HepG2 (cell line): ENCODE measurements at regions not wholly inside any gene's neighbourhood (a gene's known extent, or its start where the extent isn't known, plus 50 kb on each side); places are given as distances from the start of the nearest gene placed in this dataset.

Experiments used
- BHLHE40 ChIP-seq: IDR thresholded peaks from 2 replicates; pipeline ENCODE4 v1.6.1; 2011; ENCODE audit warnings: low read length, improper control_type of control experiment
- GFI1 ChIP-seq: sonication (generic); formaldehyde crosslinking; IDR thresholded peaks from 2 replicates; pipeline ENCODE4 v1.5.0; 2020; ENCODE audit warnings: missing genetic modification reagents, mild to moderate bottlenecking, borderline replicate concordance
- GTF2F1 ChIP-seq: fragments of 150-350 bp; IDR thresholded peaks from 2 replicates; pipeline ENCODE4 v1.6.1; 2014; ENCODE audit warnings: low read length
- RBAK ChIP-seq: sonication (generic); formaldehyde crosslinking; IDR thresholded peaks from 2 replicates; pipeline ENCODE4 v1.5.1; 2020; ENCODE audit warnings: mild to moderate bottlenecking, missing genetic modification reagents
- SCMH1 ChIP-seq: sonication (generic); formaldehyde crosslinking; IDR thresholded peaks from 2 replicates; pipeline ENCODE4 v1.9.0; 2021; ENCODE audit warnings: missing genetic modification reagents, mild to moderate bottlenecking, borderline replicate concordance
- SNAI1 ChIP-seq: sonication (generic); formaldehyde crosslinking; IDR thresholded peaks from 2 replicates; pipeline ENCODE4 v1.5.0; 2020; ENCODE audit warnings: mild to moderate bottlenecking, missing genetic modification reagents, borderline replicate concordance
- ZFAT ChIP-seq: sonication (generic); formaldehyde crosslinking; conservative IDR thresholded peaks from 2 replicates; pipeline ENCODE4 v1.8.1; 2023; ENCODE audit warnings: missing genetic modification reagents, inconsistent platforms
- ZNF251 ChIP-seq: sonication (generic); formaldehyde crosslinking; IDR thresholded peaks from 2 replicates; pipeline ENCODE4 v1.9.0; 2021; ENCODE audit warnings: mild to moderate bottlenecking, missing genetic modification reagents
- ZNF737 ChIP-seq: sonication (generic); formaldehyde crosslinking; IDR thresholded peaks from 2 replicates; pipeline ENCODE4 v1.5.0; 2020; ENCODE audit warnings: missing genetic modification reagents, mild to moderate bottlenecking, borderline replicate concordance
- ZNF747 ChIP-seq: sonication (generic); formaldehyde crosslinking; IDR thresholded peaks from 2 replicates; pipeline ENCODE4 v1.8.1; 2023; ENCODE audit warnings: missing genetic modification reagents, mild to moderate bottlenecking, borderline replicate concordance
- TF ChIP-seq, protein P1 (sequence below): sonication (generic); formaldehyde crosslinking; conservative IDR thresholded peaks from 2 replicates; pipeline ENCODE4 v1.8.1; 2023; ENCODE audit warnings: missing genetic modification reagents
- TF ChIP-seq, protein P2 (sequence below): sonication (generic); formaldehyde crosslinking; IDR thresholded peaks from 2 replicates; pipeline ENCODE4 v1.5.0; 2020; ENCODE audit warnings: mild to moderate bottlenecking, missing genetic modification reagents, moderate library complexity
- TF ChIP-seq, protein P3 (sequence below), 2 experiments: fragments of 450-650 bp in 1 of 2; sonication (generic) in 1 of 2; formaldehyde crosslinking in 1 of 2; IDR thresholded peaks; 2 replicates each; pipeline versions ENCODE4 v1.6.1 to v1.8.0; 2016 to 2022; ENCODE audit warnings: antibody characterized with exemption in 1 of 2, mild to moderate bottlenecking in 1 of 2, missing genetic modification reagents in 1 of 2

DNA sequence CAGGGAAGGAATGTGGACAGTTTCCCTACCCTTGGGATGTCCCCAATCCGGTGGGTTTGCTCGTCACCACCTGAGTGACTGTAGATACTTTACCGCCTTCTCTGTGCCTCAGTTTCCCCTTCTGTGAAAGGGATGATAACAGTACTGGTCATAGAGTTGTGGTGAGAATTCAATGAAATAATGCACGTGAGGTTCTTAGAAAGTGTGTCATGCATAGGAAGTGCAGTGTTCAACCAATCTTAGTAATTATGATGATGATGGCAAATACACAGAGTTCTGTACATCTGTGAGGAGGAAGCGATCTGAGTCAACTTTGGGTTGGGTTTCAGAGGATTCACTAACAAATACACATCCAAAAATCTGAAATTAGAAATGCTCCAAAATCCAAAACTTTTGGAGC, 114.6 kb upstream of the HS3ST2 start:
- TF ChIP-seq ZNF251 (CRISPR knock-in tag) (no peak), ZNF737 (no peak), GTF2F1 (no peak), ZFAT (no peak), BHLHE40 (no peak), SCMH1 (CRISPR knock-in tag) (no peak), SNAI1 (CRISPR knock-in tag) (no peak), RBAK (CRISPR knock-in tag) (no peak), ZNF747 (CRISPR knock-in tag) (no peak), GFI1 (CRISPR knock-in tag) (no peak)
- TF ChIP-seq, protein P1, sequence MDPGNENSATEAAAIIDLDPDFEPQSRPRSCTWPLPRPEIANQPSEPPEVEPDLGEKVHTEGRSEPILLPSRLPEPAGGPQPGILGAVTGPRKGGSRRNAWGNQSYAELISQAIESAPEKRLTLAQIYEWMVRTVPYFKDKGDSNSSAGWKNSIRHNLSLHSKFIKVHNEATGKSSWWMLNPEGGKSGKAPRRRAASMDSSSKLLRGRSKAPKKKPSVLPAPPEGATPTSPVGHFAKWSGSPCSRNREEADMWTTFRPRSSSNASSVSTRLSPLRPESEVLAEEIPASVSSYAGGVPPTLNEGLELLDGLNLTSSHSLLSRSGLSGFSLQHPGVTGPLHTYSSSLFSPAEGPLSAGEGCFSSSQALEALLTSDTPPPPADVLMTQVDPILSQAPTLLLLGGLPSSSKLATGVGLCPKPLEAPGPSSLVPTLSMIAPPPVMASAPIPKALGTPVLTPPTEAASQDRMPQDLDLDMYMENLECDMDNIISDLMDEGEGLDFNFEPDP (CRISPR knock-in tag), result no peak
- TF ChIP-seq, protein P2, sequence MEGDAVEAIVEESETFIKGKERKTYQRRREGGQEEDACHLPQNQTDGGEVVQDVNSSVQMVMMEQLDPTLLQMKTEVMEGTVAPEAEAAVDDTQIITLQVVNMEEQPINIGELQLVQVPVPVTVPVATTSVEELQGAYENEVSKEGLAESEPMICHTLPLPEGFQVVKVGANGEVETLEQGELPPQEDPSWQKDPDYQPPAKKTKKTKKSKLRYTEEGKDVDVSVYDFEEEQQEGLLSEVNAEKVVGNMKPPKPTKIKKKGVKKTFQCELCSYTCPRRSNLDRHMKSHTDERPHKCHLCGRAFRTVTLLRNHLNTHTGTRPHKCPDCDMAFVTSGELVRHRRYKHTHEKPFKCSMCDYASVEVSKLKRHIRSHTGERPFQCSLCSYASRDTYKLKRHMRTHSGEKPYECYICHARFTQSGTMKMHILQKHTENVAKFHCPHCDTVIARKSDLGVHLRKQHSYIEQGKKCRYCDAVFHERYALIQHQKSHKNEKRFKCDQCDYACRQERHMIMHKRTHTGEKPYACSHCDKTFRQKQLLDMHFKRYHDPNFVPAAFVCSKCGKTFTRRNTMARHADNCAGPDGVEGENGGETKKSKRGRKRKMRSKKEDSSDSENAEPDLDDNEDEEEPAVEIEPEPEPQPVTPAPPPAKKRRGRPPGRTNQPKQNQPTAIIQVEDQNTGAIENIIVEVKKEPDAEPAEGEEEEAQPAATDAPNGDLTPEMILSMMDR (CRISPR knock-in tag), result no peak
- TF ChIP-seq, protein P3, sequence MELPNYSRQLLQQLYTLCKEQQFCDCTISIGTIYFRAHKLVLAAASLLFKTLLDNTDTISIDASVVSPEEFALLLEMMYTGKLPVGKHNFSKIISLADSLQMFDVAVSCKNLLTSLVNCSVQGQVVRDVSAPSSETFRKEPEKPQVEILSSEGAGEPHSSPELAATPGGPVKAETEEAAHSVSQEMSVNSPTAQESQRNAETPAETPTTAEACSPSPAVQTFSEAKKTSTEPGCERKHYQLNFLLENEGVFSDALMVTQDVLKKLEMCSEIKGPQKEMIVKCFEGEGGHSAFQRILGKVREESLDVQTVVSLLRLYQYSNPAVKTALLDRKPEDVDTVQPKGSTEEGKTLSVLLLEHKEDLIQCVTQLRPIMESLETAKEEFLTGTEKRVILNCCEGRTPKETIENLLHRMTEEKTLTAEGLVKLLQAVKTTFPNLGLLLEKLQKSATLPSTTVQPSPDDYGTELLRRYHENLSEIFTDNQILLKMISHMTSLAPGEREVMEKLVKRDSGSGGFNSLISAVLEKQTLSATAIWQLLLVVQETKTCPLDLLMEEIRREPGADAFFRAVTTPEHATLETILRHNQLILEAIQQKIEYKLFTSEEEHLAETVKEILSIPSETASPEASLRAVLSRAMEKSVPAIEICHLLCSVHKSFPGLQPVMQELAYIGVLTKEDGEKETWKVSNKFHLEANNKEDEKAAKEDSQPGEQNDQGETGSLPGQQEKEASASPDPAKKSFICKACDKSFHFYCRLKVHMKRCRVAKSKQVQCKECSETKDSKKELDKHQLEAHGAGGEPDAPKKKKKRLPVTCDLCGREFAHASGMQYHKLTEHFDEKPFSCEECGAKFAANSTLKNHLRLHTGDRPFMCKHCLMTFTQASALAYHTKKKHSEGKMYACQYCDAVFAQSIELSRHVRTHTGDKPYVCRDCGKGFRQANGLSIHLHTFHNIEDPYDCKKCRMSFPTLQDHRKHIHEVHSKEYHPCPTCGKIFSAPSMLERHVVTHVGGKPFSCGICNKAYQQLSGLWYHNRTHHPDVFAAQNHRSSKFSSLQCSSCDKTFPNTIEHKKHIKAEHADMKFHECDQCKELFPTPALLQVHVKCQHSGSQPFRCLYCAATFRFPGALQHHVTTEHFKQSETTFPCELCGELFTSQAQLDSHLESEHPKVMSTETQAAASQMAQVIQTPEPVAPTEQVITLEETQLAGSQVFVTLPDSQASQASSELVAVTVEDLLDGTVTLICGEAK (IDR thresholded peaks at IDR 0.05), result no peak
- TF ChIP-seq, protein P3 (CRISPR knock-in tag; IDR thresholded peaks at IDR 0.05), result no peak
